ENCODE measurements at regions not wholly inside any gene's neighbourhood (a gene's known extent, or its start where the extent isn't known, plus 50 kb on each side); places are given as distances from the start of the nearest gene placed in this dataset.

GRCh38 chr5:4911646-4912403 is 228.3 kb upstream of the ADAMTS16 start:
- no peak for DNase-seq

GRCh38 chr5:4921929-4922328 is 218.2 kb upstream of the ADAMTS16 start:
- DNase-seq, result no peak

- DNase-seq, result no peak
These were observed 215.6 kb upstream of the ADAMTS16 start for GRCh38 chr5:4924577-4924976.

GRCh38 chr5:4927097-4927496 is 213.0 kb upstream of the ADAMTS16 start:
- DNase-seq, result no peak

- no peak for DNase-seq
These were observed 211.7 kb upstream of the ADAMTS16 start for GRCh38 chr5:4928409-4928808.

- DNase-seq, result no peak
These were observed 211.0 kb upstream of the ADAMTS16 start for GRCh38 chr5:4929092-4929655.

- DNase-seq, result no peak
These were observed 200.9 kb upstream of the ADAMTS16 start for GRCh38 chr5:4939042-4939781.

- no peak for DNase-seq
These were observed 199.0 kb upstream of the ADAMTS16 start for GRCh38 chr5:4941161-4941560.

GRCh38 chr5:4941957-4942830 is 197.9 kb upstream of the ADAMTS16 start:
- DNase-seq, result no peak

- no peak for DNase-seq
These were observed 197.3 kb upstream of the ADAMTS16 start for GRCh38 chr5:4942831-4943178.

- DNase-seq, result no peak
These were observed 194.8 kb upstream of the ADAMTS16 start for GRCh38 chr5:4945296-4945695.

- no peak for DNase-seq
These were observed 193.0 kb upstream of the ADAMTS16 start for GRCh38 chr5:4947106-4947505.

- no peak for DNase-seq
These were observed 192.1 kb upstream of the ADAMTS16 start for GRCh38 chr5:4947893-4948536.

GRCh38 chr5:4949108-4949507 is 191.0 kb upstream of the ADAMTS16 start:
- DNase-seq, result no peak

GRCh38 chr5:4953576-4953975 is 186.6 kb upstream of the ADAMTS16 start:
- DNase-seq, result no peak

GRCh38 chr5:4954048-4954447 is 186.1 kb upstream of the ADAMTS16 start:
- DNase-seq, result no peak

- no peak for DNase-seq
These were observed 176.9 kb upstream of the ADAMTS16 start for GRCh38 chr5:4963265-4963664.

- no peak for DNase-seq
These were observed 170.8 kb upstream of the ADAMTS16 start for GRCh38 chr5:4969351-4969750.

- DNase-seq, result no peak
These were observed 170.0 kb upstream of the ADAMTS16 start for GRCh38 chr5:4970171-4970570.

GRCh38 chr5:4976902-4977301 is 163.2 kb upstream of the ADAMTS16 start:
- no peak for DNase-seq

GRCh38 chr5:4977416-4978110 is 162.6 kb upstream of the ADAMTS16 start:
- no peak for DNase-seq

GRCh38 chr5:4980201-4980600 is 159.9 kb upstream of the ADAMTS16 start:
- DNase-seq, result no peak
